ENCODE measurements at regions not wholly inside any gene's neighbourhood (a gene's known extent, or its start where the extent isn't known, plus 50 kb on each side); places are given as distances from the start of the nearest gene placed in this dataset.

DNA sequence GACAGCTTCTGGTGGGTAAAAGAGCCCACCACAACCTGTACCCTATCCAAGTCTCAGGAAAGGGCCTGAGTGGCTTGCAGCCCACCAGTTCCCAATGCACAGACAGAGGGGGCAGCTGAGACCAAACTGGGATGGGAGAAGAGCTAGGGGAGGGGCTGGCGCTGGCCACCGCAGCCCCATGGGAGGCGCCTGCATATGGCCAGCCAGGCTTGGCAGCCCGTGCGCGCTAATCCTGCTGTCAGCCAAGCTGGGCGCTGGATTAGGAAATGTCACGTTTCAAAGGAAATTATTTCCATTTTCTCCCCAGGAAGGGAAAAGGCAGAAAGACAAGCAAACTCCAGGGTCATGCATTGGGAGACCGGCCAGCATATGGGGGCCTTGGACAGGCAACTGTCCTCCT lies 236.8 kb downstream of the BUD13 start (continued):
- TF ChIP-seq, protein P1, sequence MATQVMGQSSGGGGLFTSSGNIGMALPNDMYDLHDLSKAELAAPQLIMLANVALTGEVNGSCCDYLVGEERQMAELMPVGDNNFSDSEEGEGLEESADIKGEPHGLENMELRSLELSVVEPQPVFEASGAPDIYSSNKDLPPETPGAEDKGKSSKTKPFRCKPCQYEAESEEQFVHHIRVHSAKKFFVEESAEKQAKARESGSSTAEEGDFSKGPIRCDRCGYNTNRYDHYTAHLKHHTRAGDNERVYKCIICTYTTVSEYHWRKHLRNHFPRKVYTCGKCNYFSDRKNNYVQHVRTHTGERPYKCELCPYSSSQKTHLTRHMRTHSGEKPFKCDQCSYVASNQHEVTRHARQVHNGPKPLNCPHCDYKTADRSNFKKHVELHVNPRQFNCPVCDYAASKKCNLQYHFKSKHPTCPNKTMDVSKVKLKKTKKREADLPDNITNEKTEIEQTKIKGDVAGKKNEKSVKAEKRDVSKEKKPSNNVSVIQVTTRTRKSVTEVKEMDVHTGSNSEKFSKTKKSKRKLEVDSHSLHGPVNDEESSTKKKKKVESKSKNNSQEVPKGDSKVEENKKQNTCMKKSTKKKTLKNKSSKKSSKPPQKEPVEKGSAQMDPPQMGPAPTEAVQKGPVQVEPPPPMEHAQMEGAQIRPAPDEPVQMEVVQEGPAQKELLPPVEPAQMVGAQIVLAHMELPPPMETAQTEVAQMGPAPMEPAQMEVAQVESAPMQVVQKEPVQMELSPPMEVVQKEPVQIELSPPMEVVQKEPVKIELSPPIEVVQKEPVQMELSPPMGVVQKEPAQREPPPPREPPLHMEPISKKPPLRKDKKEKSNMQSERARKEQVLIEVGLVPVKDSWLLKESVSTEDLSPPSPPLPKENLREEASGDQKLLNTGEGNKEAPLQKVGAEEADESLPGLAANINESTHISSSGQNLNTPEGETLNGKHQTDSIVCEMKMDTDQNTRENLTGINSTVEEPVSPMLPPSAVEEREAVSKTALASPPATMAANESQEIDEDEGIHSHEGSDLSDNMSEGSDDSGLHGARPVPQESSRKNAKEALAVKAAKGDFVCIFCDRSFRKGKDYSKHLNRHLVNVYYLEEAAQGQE (IDR thresholded peaks at IDR 0.05; ENCODE audit: unreplicated experiment), result no peak
- TF ChIP-seq EZH2 (IDR thresholded peaks at IDR 0.05; ENCODE audit: low read depth, unreplicated experiment), result no peak

DNA sequence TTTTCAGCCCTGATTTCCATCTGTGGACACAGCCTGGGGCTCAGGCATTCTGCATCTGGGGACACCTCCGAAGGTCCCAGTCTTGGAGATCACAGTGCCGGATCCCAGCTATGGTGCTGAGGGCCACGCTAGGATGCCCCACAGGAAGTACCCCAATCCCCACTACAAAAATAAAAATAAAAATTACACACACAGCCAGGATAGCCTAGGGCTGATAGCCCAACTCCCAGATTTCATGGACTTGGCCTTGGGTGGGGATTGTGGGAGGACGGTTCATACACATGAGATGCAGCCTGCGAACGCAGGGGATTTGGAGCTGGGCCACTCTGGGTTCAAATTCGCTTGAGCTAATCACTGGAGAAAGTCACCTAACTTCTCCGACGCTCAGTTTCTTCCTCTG lies 237.7 kb downstream of the BUD13 start:
- Mint-ChIP-seq H3K4me3 (no peak overlapping the region), H3K27me3 (ENCODE audit: insufficient read depth, low read depth, poor library complexity) (peaks cover 5% of the 10 kb centered on the region), H3K4me1 (peaks cover 6% of the 10 kb centered on the region), H3K27ac (no peak overlapping the region), H3K36me3 (ENCODE audit: low read depth) (peaks cover 3% of the 10 kb centered on the region; the same call in 2 of the 3 replicates), H3K9me3 (peaks cover 12% of the 10 kb centered on the region; the same call in 2 of the 3 replicates)
- Histone ChIP-seq H3K9me2 (ENCODE audit: insufficient read depth) (no peaks in the 10 kb centered on the region), H2AFZ (no peak overlapping the region), H4K20me1 (replicated peaks; ENCODE audit: insufficient read depth) (no peaks in the 10 kb centered on the region), H3K27me3 (ENCODE audit: insufficient read depth) (no peaks in the 10 kb centered on the region), H3F3A (replicated peaks; ENCODE audit: low read depth) (no peaks in the 10 kb centered on the region), H3K36me3 (ENCODE audit: insufficient read depth) (no peaks in the 10 kb centered on the region), H3K27ac (ENCODE audit: low read depth) (no peak overlapping the region), H3K4me3 (no peak overlapping the region), H3K4me2 (no peak overlapping the region), H3K4me1 (ENCODE audit: insufficient read depth) (peaks cover 16% of the 10 kb centered on the region), H3K79me2 (replicated peaks; ENCODE audit: insufficient read depth) (no peaks in the 10 kb centered on the region)
- DNase-seq (ENCODE audit: low spot score) (no peak), ATAC-seq (no peak)
- TF ChIP-seq POLR2AphosphoS5 (IDR thresholded peaks at IDR 0.05; ENCODE audit: low read depth), result no peak
- TF ChIP-seq EZH2 (IDR thresholded peaks at IDR 0.05; ENCODE audit: low read depth, unreplicated experiment), result no peak
- no peak for TF ChIP-seq STAT1 (IDR thresholded peaks at IDR 0.05; ENCODE audit: unreplicated experiment)
- no peak for TF ChIP-seq ZNF114 (CRISPR knock-in tag; IDR thresholded peaks at IDR 0.05)
- TF ChIP-seq, protein P2, sequence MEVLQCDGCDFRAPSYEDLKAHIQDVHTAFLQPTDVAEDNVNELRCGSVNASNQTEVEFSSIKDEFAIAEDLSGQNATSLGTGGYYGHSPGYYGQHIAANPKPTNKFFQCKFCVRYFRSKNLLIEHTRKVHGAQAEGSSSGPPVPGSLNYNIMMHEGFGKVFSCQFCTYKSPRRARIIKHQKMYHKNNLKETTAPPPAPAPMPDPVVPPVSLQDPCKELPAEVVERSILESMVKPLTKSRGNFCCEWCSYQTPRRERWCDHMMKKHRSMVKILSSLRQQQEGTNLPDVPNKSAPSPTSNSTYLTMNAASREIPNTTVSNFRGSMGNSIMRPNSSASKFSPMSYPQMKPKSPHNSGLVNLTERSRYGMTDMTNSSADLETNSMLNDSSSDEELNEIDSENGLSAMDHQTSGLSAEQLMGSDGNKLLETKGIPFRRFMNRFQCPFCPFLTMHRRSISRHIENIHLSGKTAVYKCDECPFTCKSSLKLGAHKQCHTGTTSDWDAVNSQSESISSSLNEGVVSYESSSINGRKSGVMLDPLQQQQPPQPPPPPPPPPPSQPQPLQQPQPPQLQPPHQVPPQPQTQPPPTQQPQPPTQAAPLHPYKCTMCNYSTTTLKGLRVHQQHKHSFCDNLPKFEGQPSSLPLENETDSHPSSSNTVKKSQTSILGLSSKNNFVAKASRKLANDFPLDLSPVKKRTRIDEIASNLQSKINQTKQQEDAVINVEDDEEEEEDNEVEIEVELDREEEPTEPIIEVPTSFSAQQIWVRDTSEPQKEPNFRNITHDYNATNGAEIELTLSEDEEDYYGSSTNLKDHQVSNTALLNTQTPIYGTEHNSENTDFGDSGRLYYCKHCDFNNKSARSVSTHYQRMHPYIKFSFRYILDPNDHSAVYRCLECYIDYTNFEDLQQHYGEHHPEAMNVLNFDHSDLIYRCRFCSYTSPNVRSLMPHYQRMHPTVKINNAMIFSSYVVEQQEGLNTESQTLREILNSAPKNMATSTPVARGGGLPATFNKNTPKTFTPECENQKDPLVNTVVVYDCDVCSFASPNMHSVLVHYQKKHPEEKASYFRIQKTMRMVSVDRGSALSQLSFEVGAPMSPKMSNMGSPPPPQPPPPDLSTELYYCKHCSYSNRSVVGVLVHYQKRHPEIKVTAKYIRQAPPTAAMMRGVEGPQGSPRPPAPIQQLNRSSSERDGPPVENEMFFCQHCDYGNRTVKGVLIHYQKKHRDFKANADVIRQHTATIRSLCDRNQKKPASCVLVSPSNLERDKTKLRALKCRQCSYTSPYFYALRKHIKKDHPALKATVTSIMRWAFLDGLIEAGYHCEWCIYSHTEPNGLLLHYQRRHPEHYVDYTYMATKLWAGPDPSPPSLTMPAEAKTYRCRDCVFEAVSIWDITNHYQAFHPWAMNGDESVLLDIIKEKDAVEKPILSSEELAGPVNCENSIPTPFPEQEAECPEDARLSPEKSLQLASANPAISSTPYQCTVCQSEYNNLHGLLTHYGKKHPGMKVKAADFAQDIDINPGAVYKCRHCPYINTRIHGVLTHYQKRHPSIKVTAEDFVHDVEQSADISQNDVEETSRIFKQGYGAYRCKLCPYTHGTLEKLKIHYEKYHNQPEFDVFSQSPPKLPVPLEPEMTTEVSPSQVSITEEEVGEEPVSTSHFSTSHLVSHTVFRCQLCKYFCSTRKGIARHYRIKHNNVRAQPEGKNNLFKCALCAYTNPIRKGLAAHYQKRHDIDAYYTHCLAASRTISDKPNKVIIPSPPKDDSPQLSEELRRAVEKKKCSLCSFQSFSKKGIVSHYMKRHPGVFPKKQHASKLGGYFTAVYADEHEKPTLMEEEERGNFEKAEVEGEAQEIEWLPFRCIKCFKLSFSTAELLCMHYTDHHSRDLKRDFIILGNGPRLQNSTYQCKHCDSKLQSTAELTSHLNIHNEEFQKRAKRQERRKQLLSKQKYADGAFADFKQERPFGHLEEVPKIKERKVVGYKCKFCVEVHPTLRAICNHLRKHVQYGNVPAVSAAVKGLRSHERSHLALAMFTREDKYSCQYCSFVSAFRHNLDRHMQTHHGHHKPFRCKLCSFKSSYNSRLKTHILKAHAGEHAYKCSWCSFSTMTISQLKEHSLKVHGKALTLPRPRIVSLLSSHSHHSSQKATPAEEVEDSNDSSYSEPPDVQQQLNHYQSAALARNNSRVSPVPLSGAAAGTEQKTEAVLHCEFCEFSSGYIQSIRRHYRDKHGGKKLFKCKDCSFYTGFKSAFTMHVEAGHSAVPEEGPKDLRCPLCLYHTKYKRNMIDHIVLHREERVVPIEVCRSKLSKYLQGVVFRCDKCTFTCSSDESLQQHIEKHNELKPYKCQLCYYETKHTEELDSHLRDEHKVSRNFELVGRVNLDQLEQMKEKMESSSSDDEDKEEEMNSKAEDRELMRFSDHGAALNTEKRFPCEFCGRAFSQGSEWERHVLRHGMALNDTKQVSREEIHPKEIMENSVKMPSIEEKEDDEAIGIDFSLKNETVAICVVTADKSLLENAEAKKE (CRISPR knock-in tag; IDR thresholded peaks at IDR 0.05), result no peak
- no peak for TF ChIP-seq NANOG (IDR thresholded peaks at IDR 0.05; ENCODE audit: borderline replicate concordance)
- TF ChIP-seq JUNB (IDR thresholded peaks at IDR 0.05; ENCODE audit: unreplicated experiment), result no peak
- TF ChIP-seq CREB1 (CRISPR knock-in tag; IDR thresholded peaks at IDR 0.05; ENCODE audit: low read depth), result no peak
- no peak for TF ChIP-seq EZH2phosphoT487 (IDR thresholded peaks at IDR 0.05; ENCODE audit: unreplicated experiment)
- TF ChIP-seq, protein P3, sequence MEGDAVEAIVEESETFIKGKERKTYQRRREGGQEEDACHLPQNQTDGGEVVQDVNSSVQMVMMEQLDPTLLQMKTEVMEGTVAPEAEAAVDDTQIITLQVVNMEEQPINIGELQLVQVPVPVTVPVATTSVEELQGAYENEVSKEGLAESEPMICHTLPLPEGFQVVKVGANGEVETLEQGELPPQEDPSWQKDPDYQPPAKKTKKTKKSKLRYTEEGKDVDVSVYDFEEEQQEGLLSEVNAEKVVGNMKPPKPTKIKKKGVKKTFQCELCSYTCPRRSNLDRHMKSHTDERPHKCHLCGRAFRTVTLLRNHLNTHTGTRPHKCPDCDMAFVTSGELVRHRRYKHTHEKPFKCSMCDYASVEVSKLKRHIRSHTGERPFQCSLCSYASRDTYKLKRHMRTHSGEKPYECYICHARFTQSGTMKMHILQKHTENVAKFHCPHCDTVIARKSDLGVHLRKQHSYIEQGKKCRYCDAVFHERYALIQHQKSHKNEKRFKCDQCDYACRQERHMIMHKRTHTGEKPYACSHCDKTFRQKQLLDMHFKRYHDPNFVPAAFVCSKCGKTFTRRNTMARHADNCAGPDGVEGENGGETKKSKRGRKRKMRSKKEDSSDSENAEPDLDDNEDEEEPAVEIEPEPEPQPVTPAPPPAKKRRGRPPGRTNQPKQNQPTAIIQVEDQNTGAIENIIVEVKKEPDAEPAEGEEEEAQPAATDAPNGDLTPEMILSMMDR (conservative IDR thresholded peaks at IDR 0.05; ENCODE audit: low read depth in 2 of 2), result no peak
- no peak for TF ChIP-seq ETS1 (IDR thresholded peaks at IDR 0.05)
- TF ChIP-seq ZNF331 (CRISPR knock-in tag; IDR thresholded peaks at IDR 0.05; ENCODE audit: low read depth), result no peak
